Choroid plexus epithelial cell (primary cell): ENCODE measurements at regions not wholly inside any gene's neighbourhood (a gene's known extent, or its start where the extent isn't known, plus 50 kb on each side); places are given as distances from the start of the nearest gene placed in this dataset.
"Not testable (repeated sequence)": the region's sequence is repeated elsewhere in the genome, so short reads cannot be mapped to it uniquely, and the experiment has no call there.

Experiments
- DNase-seq: peaks from one replicate; pipeline ENCODE4 v3.0.0-alpha.2; 2010; ENCODE audit warnings: low read depth
- H3K4me3 ChIP-seq: 2 replicates; pipeline ENCODE4 v1.5.1; 2011; ENCODE audit warnings: low read depth, mild to moderate bottlenecking, control low read depth, low read length, moderate library complexity
- CTCF ChIP-seq: conservative IDR thresholded peaks from 2 replicates; pipeline ENCODE4 v1.5.1; 2011; ENCODE audit warnings: low read depth, mild to moderate bottlenecking, control low read depth, inconsistent platforms, low read length, moderate library complexity

GRCh38 chr2:10224734-10225133, 78.0 kb upstream of the HPCAL1 start:
- no peak for DNase-seq
- TF ChIP-seq CTCF, result no peak
- no peak overlapping the region for H3K4me3 ChIP-seq

- TF ChIP-seq CTCF, result no peak
- DNase-seq, result no peak
- no peak overlapping the region for H3K4me3 ChIP-seq
Measured at GRCh38 chr2:10225291-10226037, 77.2 kb upstream of the HPCAL1 start.

GRCh38 chr2:10226038-10226724, 76.5 kb upstream of the HPCAL1 start:
- no peak for DNase-seq
- TF ChIP-seq CTCF, result no peak
- no peak overlapping the region for H3K4me3 ChIP-seq

GRCh38 chr2:10228611-10229365, 73.9 kb upstream of the HPCAL1 start:
- TF ChIP-seq CTCF, result no peak
- no peak overlapping the region for H3K4me3 ChIP-seq
- no peak for DNase-seq

GRCh38 chr2:10229462-10230099, 73.1 kb upstream of the HPCAL1 start:
- H3K4me3 ChIP-seq, result no peak overlapping the region
- no peak for TF ChIP-seq CTCF
- no peak for DNase-seq

- TF ChIP-seq CTCF, result no peak
- no peak overlapping the region for H3K4me3 ChIP-seq
- no peak for DNase-seq
Measured at GRCh38 chr2:10230499-10230898, 72.2 kb upstream of the HPCAL1 start.

- DNase-seq, result not testable (repeated sequence)
Measured at GRCh38 chr2:10230921-10231320, 71.8 kb upstream of the HPCAL1 start.

More at GRCh38 chr2:10230921-10231320, 71.8 kb upstream of the HPCAL1 start:
- H3K4me3 ChIP-seq, result not testable (repeated sequence)
